ENCODE measurements at regions not wholly inside any gene's neighbourhood (a gene's known extent, or its start where the extent isn't known, plus 50 kb on each side); places are given as distances from the start of the nearest gene placed in this dataset.

- intact Hi-C loops (cut with micrococcal nuclease) = no loop called here
- ChIA-PET POLR2A (no interaction called here), CTCF (no interaction called here)
- DNase-seq (no peak), ATAC-seq (ENCODE audit: low read depth) (no peak)
- Mint-ChIP-seq H3K4me1 (peaks cover 10% of the 10 kb centered on the region), H3K36me3 (ENCODE audit: low read depth) (no peaks in the 10 kb centered on the region), H3K27ac (no peak overlapping the region), H3K27me3 (no peaks in the 10 kb centered on the region), H3K9me3 (no peaks in the 10 kb centered on the region), H3K4me3 (no peak overlapping the region)
- no peak for TF ChIP-seq CTCF (IDR thresholded peaks at IDR 0.05)
Observed at GRCh38 chr22:22073769-22074561, 91.4 kb upstream of the TOP3B start.

- Mint-ChIP-seq H3K9me3 (no peaks in the 10 kb centered on the region), H3K36me3 (ENCODE audit: low read depth) (no peaks in the 10 kb centered on the region), H3K27me3 (no peaks in the 10 kb centered on the region), H3K4me3 (no peak overlapping the region), H3K27ac (no peak overlapping the region), H3K4me1 (peaks cover 10% of the 10 kb centered on the region)
- intact Hi-C loops (cut with micrococcal nuclease) = no loop called here
- CTCF ChIA-PET = interaction anchor here (1.0 to 1.7 kb wide), 3 partner anchors 11 to 14 kb away, joined by 3 to 6 read pairs (median 3); no protein-coding TSS in a partner anchor
- TF ChIP-seq CTCF (IDR thresholded peaks at IDR 0.05) = no peak
- no peak for ATAC-seq (ENCODE audit: low read depth)
- DNase-seq = no peak
- POLR2A ChIA-PET = no interaction called here
Observed at GRCh38 chr22:22072169-22072836, 89.7 kb upstream of the TOP3B start.

DNA sequence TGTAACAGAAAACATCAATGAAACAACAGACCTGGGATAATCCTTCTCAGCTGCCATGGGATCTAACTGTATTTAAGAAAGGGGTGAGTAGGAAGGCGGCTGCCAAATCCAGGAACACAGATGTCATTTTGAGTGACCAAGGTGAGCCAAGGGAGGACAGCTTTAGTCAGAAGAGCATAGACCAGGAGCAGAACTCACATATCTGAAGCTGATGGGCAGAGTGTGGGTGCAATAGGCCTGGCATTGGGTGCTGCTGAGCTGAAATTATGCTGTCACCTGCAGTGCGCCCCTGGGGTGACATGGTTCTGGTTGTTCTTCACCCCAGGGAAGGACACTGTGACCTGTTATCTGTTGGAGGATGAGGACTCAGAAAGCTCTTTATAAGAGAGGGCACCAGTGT lies 88.9 kb upstream of the TOP3B start:
- DNase-seq (no peak), ATAC-seq (ENCODE audit: low read depth) (no peak)
- Mint-ChIP-seq H3K27ac (no peak overlapping the region), H3K4me1 (peaks cover 10% of the 10 kb centered on the region), H3K36me3 (ENCODE audit: low read depth) (no peaks in the 10 kb centered on the region), H3K9me3 (no peaks in the 10 kb centered on the region), H3K27me3 (no peaks in the 10 kb centered on the region), H3K4me3 (no peak overlapping the region)
- intact Hi-C loops (cut with micrococcal nuclease) = no loop called here
- CTCF ChIA-PET = interaction anchor here (1.1 to 1.7 kb wide), 2 partner anchors 11 to 13 kb away, joined by 3 to 6 read pairs; no protein-coding TSS in a partner anchor
- no peak for TF ChIP-seq CTCF (IDR thresholded peaks at IDR 0.05)
- POLR2A ChIA-PET = no interaction called here

- Mint-ChIP-seq H3K4me3 (no peak overlapping the region), H3K27me3 (no peaks in the 10 kb centered on the region), H3K36me3 (ENCODE audit: low read depth) (no peaks in the 10 kb centered on the region), H3K4me1 (peaks cover 10% of the 10 kb centered on the region), H3K27ac (no peak overlapping the region), H3K9me3 (no peaks in the 10 kb centered on the region)
- intact Hi-C loops (cut with micrococcal nuclease) = no loop called here
- DNase-seq (no peak), ATAC-seq (ENCODE audit: low read depth) (no peak)
- ChIA-PET CTCF (interaction anchor here (0.9 kb wide), 1 partner anchor 28 kb away, joined by 3 read pairs; no protein-coding TSS in a partner anchor), POLR2A (interaction anchor here (0.5 kb wide), 1 partner anchor 1413 kb away, joined by 3 read pairs; no protein-coding TSS in a partner anchor)
- no peak for TF ChIP-seq CTCF (IDR thresholded peaks at IDR 0.05)
Observed at GRCh38 chr22:22070371-22070824, 87.8 kb upstream of the TOP3B start.

All from activated B cell treated with CpG ODN at 0.5 μM for 24 hours (primary cell).